Suppressor macrophage treated with lipopolysaccharide for 1 hour (primary cell): ENCODE measurements at regions not wholly inside any gene's neighbourhood (a gene's known extent, or its start where the extent isn't known, plus 50 kb on each side); places are given as distances from the start of the nearest gene placed in this dataset.
"Not testable (repeated sequence)": the region's sequence is repeated elsewhere in the genome, so short reads cannot be mapped to it uniquely, and the experiment has no call there.

Experiments used
- DNase-seq, 3 donors: peaks; one replicate each; pipeline ENCODE4 v3.0.0-alpha.2; 2020 to 2022

DNA sequence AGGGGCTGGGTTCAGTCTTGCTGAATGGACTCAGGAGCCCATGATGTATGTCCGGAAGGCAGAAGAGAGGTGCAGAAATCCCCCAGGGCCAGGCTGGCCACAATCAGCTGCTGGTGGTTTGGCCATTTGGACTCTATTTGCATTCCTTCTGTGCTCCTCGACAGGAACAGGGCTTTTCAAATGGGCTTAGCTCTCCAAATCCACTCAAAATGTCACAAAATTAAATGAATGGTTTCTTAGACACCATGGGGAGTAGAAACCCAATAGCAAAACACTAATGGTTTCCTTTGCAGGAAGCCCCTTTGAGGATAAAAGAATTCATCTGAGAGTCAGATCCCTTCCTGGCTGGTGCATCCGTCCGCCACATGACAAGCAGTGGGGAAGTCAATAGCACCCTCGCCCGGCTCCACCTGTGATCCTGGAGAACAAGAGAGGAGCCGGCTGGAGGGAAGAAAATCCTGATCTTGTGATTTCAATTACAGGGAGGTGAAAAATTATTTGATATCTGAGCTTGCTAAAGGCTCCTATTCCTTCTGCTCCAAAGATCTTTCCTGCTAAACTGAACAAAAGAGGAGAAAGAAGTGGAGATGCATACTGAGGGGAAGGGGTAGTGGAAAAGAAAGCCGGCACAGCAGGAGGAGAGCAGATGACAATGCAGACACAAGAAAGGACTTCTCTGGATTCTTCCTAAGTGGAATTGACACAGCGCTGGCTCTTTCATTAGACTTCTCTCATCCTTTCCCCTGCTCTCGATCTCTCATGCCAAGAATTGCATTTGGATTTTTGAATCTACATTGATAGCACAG, 190.7 kb downstream of the C7orf25 start:
- DNase-seq = no peak

- no peak for DNase-seq
Measured at GRCh38 chr7:42720012-42720411, 191.9 kb downstream of the C7orf25 start.

DNA sequence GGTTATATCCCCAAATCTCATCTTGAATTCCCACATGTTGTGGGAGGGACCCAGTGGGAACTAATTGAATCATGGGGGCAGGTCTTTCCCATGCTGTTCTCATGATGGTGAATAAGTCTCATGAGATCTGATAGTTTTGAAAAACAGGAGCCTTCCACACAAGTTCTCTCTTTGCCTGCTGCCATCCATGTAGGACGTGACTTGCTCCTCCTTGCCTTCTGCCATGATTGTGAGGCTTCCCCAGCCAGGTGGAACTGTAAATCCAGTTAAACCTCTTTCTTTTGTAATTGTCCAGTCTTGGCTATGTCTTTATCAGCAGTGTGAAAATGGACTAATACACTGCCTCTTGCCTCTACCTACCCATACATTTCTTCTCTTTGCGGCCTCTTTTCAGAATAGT, 193.4 kb downstream of the C7orf25 start:
- not testable (repeated sequence) for DNase-seq

GRCh38 chr7:42714356-42714755, 197.5 kb downstream of the C7orf25 start:
- DNase-seq = no peak

DNA sequence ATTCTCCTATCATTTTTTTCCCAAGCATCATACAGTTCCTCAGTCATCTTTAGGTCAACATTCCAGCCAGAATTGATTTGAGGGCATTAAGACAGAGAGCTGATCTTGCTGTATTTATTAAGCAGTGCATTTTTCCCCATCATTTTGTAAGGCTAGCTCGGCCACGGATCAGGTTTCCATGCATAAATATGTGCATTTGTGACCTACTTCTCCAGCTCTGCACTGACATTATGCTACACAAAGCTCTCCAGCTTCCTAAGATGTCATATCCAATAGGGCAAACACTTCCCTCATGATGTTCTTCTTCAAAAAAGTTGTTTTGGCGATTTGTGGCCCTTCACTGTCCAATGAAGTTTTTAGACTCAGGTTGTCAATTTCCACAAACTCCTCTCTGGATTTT, 202.6 kb downstream of the C7orf25 start:
- DNase-seq = no peak

GRCh38 chr7:42704710-42705109, 207.2 kb downstream of the C7orf25 start:
- DNase-seq = no peak

DNA sequence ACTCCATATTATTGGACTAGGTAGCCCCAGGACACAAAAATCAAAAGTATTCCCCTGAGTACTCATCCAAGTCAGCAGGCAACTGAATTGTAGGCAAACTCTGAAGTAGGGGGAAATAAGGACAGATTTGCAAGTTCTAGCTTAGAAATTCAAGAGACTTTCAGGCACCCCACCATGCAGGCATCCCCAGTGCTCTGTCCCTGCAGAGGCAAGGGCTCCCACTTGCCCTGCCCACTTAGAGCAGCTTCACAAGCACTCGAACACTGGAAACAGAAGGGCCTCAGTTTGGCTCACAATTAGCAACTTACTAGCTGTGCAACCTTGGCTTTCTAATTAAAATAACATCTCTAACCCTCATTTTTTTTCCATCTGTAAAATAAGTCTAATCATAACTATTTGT, 209.2 kb downstream of the C7orf25 start:
- DNase-seq = no peak

- no peak for DNase-seq
Measured at GRCh38 chr7:42700406-42701327, 211.2 kb downstream of the C7orf25 start.

GRCh38 chr7:42699380-42700178, 212.3 kb downstream of the C7orf25 start:
- DNase-seq = no peak

DNA sequence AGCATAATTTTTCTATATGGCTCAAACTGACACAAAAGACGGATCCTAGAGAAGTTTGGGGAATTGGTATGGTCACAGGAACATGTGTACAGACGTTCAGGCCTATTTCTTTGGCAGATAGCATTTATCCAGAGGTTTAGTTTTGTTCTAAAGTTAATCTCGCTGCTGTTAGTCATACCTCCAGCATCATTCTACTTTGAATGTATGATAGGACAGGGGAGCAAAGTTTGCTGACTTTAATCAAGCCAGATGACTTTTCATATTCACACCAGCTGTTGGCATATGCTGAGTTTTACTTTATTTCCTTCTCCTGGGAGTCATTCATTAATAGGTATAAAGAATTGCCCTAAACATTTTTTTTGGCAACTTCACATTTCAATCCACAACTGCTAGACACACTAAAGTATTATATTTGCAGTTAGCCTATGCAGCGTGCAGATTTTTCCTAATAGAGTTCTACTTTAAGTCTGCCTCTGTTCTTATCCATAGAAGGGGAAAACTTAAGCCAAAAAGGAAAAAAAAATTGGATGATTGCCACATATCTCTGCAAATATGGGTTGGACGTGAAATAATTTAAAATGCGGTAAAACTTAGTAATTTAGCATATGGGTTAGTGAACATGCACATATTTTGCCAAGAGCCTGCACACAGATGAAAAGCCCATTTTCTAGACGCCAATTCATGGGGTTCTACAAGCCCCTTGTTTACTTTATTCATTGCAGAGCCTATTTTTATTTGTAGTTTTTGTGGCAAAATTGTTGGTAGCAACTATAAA, 213.1 kb downstream of the C7orf25 start:
- DNase-seq = no peak

GRCh38 chr7:42694894-42695507, 216.9 kb downstream of the C7orf25 start:
- no peak for DNase-seq

- DNase-seq = no peak
Measured at GRCh38 chr7:42693722-42694121, 218.1 kb downstream of the C7orf25 start.

GRCh38 chr7:42692621-42693020, 219.2 kb downstream of the C7orf25 start:
- no peak for DNase-seq

- DNase-seq = peak in 2 of 3 donors; percentile 1 to 2
Measured at GRCh38 chr7:42690794-42691639, 220.9 kb downstream of the C7orf25 start.

DNA sequence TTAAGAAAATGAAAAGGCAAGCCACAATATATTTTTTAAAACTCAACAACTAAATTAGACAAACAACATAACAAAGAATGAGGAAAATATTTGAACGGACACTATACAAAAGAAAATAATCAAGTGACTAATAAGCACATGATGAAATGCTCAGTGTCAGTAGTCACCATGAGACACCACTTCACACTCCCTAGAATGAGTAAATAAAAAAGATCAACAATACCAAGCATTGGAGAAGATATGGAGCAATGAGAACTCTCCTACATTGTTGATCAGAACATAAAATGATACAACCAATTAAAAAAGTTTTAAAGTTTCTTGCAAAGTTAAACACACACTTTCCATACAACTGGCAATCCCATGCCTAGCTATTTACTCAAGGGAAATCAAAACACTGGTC, 222.2 kb downstream of the C7orf25 start:
- DNase-seq = no peak

GRCh38 chr7:42688056-42688371, 223.9 kb downstream of the C7orf25 start:
- DNase-seq = no peak

DNA sequence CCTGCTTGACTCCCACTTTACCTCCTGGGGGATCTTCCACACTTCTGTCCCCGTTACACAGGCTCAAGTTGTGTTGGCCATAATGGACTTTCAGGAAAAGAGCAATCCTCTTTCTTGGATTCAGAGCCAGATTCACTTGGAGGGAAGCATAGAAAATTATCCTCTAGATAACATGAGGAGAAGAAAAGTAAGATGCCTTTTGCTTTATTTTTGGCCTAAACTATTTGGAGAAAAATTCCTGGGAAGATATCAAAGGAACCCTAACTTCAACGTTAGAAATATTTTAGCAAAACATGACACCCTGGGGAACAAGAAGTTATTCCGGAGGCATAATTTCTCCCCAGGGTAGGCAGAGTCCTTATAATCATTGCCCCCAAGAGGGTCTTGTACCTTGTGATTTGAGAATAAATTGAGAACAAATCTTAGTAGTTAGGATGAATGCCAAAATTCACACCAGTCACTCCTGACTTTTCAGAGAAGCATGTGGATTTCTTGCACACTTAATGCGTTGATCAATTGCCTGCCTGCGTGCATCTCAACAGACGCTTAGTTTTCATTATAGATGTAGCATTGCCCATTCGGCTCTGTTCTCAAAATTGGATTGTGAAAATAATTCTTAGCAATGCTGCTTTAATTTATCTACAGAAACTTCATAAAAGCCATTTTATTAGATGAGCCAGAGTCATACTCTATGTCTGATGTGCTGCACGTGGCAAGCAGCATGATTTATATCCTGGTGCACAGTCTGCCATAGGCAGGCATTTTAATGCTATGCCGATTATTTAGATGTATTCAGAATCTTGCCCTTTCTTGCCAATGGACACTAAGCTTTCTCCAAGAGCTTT, 224.4 kb downstream of the C7orf25 start:
- no peak for DNase-seq

DNA sequence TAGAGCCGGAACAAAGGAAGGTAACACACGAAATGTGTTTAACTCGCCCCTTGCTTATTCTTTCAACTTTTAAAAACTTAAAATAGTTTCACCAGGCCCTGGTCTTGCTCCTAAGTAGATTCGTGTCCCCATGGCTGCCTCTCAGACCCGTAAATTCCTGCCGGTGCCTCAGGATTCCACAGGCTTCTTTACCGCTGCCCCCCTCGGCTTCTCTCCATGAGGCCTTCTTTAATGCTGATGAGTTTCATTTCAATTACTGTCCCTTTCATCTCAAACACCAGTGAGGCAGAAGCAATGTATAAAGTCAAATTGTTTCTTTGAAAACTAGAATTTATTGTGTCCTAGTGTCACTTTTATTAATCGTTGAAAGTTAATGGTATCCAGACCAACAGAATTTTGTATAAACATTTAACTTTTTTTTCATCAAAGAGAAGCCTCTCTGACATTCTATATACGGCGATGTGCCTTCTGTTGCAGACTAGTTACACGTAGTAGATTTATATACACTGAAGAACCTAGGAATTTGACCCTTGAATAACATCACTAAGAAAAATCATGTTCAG, 225.2 kb downstream of the C7orf25 start:
- DNase-seq = no peak

- no peak for DNase-seq
Measured at GRCh38 chr7:42685911-42686310, 226.0 kb downstream of the C7orf25 start.
